Epidermal melanocyte (primary cell): ENCODE measurements at regions not wholly inside any gene's neighbourhood (a gene's known extent, or its start where the extent isn't known, plus 50 kb on each side); places are given as distances from the start of the nearest gene placed in this dataset.
"Not testable (repeated sequence)": the region's sequence is repeated elsewhere in the genome, so short reads cannot be mapped to it uniquely, and the experiment has no call there.

Experiments
- DNase-seq: peaks from one replicate; pipeline ENCODE4 v3.0.0; 2011; ENCODE audit warnings: low spot score; ENCODE audit not compliant: insufficient read length

DNA sequence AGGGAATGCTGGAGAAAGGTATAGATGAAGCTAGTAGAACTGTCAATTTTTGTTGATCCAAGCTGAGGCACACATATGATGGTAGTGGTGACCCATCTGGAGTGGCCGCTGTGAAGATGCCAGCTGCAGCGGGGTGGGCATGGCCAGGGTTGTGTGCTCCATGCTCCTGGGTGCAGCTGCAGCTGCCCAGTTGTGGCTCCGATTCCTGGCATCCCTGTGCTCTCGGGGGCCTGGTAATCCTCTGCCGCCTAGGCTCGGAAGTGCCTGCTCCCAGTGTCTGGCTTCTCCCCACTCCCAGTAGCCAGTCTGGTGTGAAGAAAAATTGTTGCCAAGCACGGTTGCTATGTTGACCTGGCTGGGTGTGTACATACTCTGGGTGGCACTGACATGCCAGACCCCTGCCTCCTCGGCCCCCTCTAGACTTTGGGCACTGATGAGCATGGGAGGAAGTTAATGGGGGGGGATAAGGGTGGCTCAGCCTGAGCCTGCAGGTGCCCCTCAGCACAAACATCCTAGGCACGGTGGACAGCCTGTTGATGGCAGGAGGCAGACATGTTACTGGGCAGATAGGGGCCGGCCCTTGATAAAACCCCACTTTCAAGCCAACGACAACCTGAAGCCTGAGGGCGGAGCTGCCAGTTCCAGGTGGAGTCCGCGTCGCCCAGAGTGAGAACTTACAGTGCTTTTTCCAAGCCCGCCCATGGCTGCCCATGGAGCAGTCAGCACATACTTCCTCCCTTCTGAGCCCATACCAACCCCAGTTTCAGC lies 1400.7 kb downstream of the PCDH9 start:
- no peak for DNase-seq

DNA sequence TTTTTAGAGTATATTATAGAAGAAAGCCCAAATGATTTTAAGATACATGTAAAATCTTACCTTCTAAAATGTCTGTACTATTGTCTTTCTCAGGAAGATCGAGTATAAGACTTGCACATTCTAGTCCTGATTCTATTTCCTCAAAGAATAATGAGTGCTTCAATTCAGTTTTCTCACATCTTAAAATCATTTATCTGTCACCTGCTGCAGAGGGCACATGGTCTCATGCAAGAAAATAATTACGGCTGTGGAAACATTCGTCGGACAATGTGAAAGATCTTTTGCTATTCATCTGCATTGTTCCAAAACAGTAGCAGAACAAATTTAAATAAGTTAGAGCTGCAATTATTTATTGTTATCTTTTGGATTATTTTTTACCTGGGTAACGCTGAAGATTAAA lies 1403.5 kb downstream of the PCDH9 start:
- DNase-seq, result no peak

DNA sequence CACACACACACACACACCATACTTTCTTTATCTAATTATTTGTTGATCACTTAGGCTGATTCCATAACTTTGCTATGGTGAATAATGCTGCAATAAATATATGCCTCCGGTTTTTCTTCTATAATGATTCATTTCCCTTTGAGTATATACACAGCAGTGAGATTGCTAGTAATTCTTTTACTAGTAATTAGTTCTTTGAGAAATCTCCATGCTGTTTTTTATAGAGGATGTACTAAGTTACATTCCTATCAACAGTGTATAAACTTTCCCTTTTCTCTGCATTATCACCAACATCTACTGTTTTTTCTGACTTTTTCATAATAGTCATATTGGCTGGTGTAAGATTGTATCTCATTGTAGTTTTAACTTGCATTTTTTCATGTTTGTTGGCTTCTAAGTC lies 1405.1 kb downstream of the PCDH9 start:
- DNase-seq, result no peak

DNA sequence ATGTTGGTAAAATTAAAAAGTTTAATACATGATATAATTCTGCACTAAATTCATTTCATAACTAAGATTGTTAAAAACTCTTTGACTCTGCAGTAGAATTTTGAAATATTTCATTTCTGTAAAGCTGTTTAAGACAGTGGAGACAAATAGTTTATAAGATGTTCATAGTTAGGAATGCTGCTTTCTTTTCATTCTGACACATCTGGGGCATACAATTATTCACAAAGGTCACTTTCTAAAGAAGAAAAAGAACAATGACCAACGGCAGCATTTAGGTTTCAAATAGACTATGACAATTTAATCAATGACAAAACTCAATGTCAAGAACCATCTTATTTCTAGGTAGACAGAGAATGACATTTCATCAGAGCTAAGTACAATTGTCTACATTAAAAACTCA lies 1422.1 kb downstream of the PCDH9 start:
- DNase-seq, result no peak

DNA sequence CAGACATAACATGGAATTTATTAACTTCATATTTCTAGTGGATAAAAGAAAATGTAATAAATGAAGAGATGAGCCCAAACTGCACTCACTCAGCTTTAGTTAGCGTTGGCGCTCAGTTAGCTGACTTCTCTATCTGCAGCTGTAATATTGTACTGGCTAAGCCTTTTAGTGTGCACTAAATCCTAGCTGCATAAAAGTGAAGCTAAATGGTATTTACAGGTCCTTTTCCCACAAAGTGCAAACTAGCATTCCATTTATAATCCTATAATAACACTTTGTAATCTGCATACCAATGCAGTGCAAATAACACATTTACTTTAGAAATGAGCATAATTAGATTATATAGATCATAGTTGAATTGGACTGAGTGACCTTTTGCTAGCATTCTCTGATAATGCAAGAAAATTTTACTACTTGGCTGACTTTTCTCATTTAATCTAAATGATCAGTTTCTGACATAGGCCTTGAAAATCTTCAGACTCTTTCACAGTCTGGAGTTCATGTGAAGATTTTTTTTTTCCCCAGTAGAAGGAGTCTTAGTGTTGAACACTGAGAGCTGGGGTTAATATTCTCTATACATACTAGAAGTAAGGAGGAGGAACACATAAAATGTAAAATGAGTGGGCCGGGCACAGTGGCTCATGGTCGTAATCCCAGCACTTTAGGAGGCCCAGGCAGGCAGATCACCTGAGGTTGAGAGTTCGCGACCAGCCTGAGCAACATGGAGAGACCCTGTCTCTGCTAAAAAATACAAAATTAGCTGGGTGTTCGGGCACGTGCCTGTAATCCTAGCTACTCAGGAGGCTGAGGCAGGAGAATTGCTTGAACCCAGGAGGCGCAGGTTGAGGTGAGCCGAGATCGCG lies 1426.4 kb downstream of the PCDH9 start:
- DNase-seq, result no peak

DNA sequence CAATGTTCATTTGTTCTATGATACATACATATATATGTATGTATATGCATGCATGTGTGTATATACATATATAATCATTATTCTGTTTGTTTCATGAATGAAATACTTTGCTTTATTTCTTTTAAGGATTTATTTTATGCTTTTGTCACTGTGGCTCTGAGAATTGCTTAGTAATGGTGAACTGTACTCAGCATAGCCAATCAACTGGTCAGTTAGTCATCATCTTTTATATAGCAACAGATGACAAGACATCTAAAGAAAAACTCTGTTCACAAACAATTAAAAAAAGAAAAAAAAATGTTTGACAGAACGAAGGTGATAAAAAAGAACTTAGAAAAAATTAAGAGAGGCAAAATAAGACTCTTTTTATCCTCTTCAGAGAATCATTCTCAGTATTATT lies 1440.3 kb downstream of the PCDH9 start:
- no peak for DNase-seq

DNA sequence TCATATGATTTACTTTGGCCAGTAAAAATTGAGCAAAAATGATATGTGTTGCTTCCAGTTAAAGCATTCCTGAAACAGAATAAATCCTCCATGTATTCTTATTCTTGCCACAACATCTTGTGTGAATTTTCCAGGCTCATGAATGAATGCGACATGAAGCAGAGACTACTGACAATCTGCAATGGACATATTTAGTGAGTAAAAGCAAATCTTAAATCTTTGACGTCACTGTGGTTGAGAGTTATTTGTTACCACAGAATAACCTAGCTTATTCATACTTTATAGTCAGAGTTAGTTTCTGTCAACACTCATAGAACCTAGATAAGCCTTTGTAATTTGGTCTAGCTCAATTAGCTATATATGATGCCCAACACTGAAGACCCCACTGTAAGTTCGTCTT lies 1443.1 kb downstream of the PCDH9 start:
- DNase-seq, result no peak

DNA sequence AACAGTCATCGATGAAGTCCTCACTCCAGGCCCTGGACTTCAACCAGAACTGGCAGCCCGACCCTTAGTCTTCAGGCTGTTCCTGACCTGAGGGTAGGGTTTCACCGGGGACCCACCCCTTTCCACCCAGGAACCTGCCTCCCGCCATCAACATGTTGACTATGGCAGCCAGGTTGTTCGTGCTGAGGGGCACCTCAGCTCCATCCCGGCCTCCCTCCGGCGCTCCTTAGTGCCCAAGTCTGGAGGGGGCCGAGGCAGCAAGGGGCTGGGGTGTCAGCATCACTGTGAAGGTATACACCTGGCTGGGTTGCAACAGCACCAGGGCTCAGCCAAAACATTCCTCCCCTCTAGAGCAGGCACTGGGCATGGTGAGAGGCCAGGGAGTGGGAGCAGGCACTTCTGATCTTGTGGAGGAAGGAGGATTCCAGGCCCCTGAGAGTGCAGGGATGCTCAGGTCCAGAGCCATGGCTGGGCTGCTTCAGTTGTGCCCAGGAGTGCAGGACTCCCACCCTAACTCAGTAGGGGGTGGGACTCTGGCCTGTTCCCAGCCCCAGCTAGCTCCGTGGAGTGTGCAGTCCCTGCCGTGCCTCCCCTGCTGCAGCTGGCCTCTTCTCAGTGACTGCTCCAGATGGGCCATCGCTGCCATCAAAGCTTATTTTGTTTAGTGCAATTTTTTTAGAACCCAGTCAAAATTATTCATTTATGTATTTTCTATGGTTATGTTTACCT lies 1445.9 kb downstream of the PCDH9 start:
- DNase-seq, result no peak

DNA sequence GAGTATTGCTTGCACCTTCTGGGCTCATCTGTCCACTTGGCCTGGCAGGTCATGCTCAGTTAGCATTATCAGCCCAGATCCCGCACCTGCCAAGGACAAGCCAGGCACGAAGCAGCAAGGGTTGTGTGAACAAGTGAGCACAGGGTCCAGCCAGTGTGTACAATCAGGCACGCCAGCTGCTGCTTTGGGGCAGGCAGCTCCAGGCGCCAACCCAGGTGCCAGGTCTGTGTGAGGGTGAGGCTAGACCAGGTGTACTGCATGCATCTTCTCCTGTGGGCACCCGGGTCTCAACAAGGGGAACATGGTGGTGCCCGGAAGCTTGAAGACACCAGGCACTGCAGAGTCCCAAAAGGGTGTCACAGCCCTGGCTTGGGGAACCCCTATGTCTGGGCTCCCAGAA lies 1446.8 kb downstream of the PCDH9 start:
- no peak for DNase-seq

DNA sequence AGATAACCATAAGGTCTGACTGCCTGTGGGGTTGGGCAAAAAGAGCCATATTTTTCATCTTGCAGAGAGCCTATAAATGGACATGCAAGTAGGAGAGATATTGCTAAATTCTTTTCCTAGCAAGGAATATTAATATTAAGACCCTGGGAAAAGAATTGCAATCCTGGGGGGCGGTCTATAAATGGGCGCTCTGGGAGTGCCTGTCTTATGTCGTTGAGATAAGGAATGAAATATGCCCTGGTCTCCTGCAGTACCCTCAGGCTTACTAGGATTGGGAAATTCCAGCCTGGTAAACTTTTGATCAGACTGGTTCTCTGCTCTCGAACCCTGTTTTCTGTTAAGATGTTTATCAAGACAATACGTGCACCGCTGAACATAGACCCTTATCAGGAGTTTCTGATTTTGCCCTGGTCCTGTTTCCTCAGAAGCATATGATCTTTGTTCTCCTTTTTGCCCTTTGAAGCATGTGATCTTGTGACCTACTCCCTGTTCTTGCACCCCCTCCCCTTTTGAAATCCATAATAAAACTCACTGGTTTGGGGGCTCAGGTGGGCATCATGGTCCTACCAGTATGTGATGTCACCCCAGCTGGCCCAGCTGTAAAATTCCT lies 1458.3 kb downstream of the PCDH9 start:
- DNase-seq, result not testable (repeated sequence)

DNA sequence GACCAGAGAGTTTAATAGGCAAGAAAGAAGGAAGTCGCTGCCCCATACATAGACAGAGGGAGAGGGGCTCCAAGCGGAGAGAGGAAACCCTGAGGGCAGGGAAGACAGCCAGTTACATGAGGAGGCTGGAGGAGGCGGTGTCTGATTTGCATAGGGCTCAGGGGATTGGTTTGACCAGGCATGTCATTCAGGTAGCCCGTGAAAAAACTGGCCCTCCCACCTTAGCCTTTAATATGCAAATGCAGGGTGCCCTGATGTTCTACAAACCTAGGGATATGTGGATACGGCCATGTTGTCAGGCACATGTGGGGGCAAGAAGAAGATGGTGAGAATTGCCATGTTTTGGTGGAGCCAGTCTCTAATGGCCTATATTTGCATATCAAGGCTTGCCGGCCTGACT lies 1461.6 kb downstream of the PCDH9 start:
- no peak for DNase-seq

DNA sequence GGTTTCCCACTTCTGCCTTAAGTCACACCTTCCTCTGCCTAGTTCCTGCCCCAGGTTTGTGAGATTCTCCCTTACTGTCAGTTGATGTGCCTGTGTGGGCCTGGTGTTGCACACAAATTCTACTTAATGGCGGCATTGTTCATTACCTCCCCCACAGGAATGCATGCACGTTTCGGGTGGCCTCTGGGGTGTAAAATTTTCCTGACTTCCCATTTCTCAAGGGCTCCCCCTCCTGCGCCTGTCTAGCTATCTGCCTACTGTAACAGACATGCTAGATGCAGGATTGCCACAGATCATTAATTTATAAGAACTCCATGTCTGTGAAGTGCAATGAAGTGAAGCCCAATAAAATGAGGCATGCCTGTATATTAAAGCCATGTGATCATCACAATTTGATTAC lies 1466.3 kb downstream of the PCDH9 start:
- no peak for DNase-seq

DNA sequence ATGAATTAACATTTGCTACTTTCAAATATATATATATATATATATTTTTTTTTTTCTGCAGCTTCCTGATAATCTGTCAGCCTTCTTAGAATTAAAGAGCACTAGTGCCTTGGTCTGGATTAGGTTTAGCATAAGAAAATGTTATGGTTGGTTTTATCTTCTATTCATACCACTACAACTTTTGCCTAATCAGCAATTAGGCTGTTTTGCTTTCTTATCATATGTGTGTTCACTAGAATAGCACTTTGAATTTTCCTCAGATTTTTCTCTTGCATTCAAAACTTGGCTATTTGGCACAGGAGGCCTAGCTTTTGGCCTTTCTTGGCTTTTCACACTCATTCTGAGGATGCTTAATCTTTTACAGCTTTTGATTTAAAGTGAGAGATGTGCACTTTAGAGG lies 1468.1 kb downstream of the PCDH9 start:
- no peak for DNase-seq

DNA sequence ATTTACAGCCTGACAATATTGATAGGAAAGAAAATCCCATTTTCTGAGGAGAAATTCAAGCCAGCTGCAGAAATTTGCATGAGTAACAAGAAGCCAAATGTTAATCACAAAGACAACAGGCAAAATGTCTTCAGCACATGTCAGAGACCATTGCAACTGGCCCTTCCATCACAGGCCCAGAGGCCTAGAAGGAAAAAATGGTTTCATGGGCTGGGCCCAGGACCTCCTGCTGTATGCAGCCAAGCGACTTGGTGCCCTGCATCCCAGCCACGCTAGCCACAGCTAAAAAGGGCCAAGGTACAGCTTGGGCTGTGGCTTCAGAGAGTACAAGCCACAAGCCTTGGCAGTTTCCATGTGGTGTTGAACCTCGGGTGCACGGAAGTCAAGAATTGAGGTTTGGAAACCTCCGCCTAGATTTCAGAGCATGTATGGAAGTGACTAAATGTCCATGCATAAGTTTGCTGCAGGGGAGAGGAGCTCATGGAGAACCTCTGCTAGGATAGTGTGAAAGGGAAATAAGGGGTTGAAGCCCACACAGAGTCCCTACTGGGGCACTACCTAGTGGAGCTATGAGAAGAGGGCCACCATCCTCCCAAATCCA lies 1474.0 kb downstream of the PCDH9 start:
- no peak for DNase-seq

DNA sequence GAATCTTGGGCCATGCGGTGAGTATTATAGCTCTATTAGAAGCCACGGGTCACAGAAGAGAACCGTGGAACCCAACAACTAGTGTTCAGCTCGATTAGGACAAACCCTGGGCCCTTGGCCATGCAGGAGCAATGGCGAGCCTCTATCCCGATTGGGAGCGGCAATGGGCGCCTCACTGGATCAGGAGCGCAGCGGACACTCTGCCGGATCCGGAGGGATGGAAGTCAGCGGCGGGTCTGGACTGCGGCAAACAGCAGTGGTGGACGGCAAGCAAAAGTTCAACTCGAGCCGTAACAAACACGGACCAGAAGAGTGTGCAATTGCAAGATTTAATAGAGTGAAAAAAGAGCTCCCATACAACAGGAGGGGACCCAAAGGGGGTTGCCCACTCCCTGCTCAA lies 1481.9 kb downstream of the PCDH9 start:
- no peak for DNase-seq

DNA sequence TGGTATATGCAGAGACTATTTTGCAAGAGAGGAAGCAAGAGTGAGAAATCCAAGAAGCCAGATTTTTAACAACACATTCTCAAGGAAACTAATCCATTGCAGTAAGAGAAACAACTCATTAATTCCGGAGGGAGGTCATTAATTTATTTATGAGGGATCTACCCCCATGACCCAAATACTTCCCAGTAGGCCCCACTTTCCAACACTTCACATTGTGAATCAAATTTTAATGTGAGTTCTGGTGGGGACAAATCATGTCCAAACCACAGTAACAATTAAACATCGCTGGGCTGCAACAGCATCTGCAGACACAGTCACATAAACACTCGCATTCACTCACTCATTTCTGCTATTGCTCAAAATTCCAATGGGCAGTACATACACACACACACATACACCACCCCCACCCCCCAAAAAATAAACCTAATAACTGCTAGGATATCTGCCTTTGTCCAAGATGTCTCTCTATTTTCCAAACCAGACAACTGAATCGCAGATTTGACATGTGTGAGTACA lies 1483.7 kb downstream of the PCDH9 start:
- DNase-seq, result no peak

DNA sequence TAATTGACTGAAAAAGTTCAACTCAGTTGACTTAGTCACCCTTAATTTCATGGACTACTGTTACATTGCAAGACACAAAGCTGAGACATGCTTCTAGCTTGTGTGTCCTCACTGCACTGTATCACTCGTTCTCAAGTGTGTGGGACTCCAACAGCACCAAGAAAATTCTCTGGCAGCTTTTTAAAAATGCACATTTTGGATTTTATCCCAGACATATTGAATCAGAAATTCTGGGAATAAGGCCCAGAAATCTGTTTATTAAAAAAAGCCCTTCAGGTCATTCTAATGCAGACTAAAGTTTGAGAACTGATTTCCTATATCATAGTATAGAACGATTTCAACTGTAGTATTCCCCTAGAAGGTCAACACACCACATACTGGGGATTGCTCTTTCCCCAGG lies 1485.3 kb downstream of the PCDH9 start:
- DNase-seq, result no peak

DNA sequence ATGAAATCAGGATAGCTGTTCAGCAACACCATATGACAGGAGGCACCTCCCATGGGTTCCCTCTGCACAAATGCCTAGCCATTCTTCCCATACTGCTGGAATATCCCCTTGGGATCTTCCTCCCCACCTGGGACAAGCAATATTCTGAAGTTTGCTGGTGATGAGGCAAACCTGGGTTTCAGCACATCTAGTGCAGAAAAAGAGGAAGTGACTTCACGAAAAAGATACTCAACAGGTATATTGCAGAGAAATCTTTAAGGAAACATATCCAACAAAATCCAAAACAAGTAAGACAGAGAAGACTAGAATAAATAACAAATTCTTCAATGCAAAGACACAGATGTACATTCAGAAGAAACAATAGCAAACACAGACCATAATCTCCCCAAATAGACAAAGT lies 1497.0 kb downstream of the PCDH9 start:
- no peak for DNase-seq

DNA sequence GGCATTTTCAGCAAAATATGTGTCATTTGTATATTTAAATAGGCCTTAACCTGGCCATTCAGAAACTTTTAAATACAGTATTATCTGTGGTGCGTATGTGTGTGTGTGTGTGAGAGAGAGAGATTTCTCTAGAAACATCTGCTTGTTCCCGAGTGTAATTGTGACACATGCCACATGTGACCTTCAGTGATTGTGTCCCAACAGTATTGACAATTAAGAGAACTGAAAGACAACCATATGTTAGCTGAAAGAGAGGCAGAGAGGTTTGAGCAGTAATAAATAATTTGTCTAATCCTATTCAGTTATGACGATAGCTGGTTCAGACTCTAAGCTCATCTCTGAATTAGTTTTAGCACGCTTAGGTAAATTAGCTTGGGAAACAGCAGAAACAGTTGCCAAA lies 1503.1 kb downstream of the PCDH9 start:
- DNase-seq, result no peak

DNA sequence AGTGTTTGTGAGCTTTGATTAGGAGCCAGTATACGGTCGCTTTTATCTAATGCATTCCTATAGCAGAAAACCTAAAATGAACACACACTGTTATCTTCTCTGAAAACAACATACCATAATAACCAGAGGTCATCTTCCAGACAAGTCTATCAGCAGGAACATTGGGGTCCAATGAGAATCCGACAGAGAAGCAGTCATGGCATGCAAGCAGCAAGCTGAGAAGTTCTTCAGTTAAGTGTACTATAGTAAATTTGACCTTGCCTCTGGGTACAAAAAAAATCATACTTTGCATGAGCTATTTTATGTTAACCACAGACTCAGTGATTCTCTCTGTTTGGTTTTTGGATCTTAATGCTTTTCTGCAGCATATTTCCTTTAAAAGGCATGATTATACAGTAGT lies 1505.1 kb downstream of the PCDH9 start:
- no peak for DNase-seq

DNA sequence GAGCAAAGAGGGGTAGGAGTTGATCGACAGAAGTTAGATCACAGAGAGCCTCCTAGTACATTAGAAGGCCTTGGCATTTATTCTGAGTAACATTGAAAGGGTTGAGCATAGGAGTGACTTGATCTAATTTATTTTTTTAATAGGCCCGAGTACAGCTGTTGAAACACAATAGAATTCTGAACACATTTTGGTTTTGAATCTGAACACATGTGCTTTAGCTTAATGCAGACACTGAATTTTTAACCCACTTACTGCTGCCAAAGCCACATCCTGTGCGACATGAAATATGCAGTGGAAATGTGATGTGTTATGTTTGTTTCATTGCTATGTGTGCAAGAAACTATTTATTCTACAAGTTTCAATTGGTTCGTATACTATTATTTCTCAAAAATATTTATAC lies 1505.9 kb downstream of the PCDH9 start:
- no peak for DNase-seq
